ENCODE measurements at regions not wholly inside any gene's neighbourhood (a gene's known extent, or its start where the extent isn't known, plus 50 kb on each side); places are given as distances from the start of the nearest gene placed in this dataset.

- TF ChIP-seq POLR2A (IDR thresholded peaks at IDR 0.05) (no peak), EP300 (IDR thresholded peaks at IDR 0.05) (no peak), CTCF (IDR thresholded peaks at IDR 0.05) (no peak)
- H3K4me3 ChIP-seq = no peak overlapping the region
- peak overlapping the region in 2 of 4 donors; percentile 33 to 50 for H3K27ac ChIP-seq
- 32 to 40% methylated on average over 5 of the region's 5 CpGs for WGBS, 2 donors (ENCODE audit: low coverage in 1 of 2)
- no peak for ATAC-seq
- no peaks in the 10 kb centered on the region for H3K36me3 ChIP-seq
- no peaks in the 10 kb centered on the region for H3K27me3 ChIP-seq
- H3K4me1 ChIP-seq = peaks cover 0 to 32% (median 8%) of the 10 kb centered on the region in 3 donors
- H3K9me3 ChIP-seq = no peaks in the 10 kb centered on the region
Observed at GRCh38 chr12:58576081-58576480, 344.2 kb downstream of the LRIG3 start.

- no peak for TF ChIP-seq EP300 (IDR thresholded peaks at IDR 0.05)
- TF ChIP-seq POLR2AphosphoS5 (IDR thresholded peaks at IDR 0.05) = peak; percentile 58
- no peaks in the 10 kb centered on the region for H3K27me3 ChIP-seq
- no peak overlapping the region for H3K4me3 ChIP-seq
- 25 to 37% methylated on average over 3 to 4 of the region's 5 CpGs for WGBS, 2 donors (ENCODE audit: low coverage in 1 of 2)
- H3K27ac ChIP-seq = peak overlapping the region in 3 of 4 donors; percentile 20 to 50 (median 33)
- no peaks in the 10 kb centered on the region for H3K36me3 ChIP-seq
- H3K4me1 ChIP-seq = peaks cover 0 to 32% (median 8%) of the 10 kb centered on the region in 3 donors
- H3K9me3 ChIP-seq = no peaks in the 10 kb centered on the region
- no peak for ATAC-seq
Observed at GRCh38 chr12:58576916-58577315, 343.4 kb downstream of the LRIG3 start.

- WGBS, 2 donors (ENCODE audit: low coverage in 1 of 2) = 93 to 96% methylated on average over 3 of the region's 3 CpGs
- Histone ChIP-seq H3K27ac (no peak overlapping the region), H3K4me3 (no peak overlapping the region), H3K36me3 (no peaks in the 10 kb centered on the region), H3K4me1 (peaks cover 0 to 50% (median 12%) of the 10 kb centered on the region in 3 donors), H3K27me3 (no peaks in the 10 kb centered on the region), H3K9me3 (no peaks in the 10 kb centered on the region)
- ATAC-seq = no peak
- TF ChIP-seq CTCF (IDR thresholded peaks at IDR 0.05) (no peak), POLR2A (IDR thresholded peaks at IDR 0.05) (no peak), POLR2AphosphoS5 (IDR thresholded peaks at IDR 0.05) (no peak), EP300 (IDR thresholded peaks at IDR 0.05) (no peak)
Observed at GRCh38 chr12:58580095-58580494, 340.2 kb downstream of the LRIG3 start.

- Histone ChIP-seq H3K27me3 (no peaks in the 10 kb centered on the region), H3K36me3 (no peaks in the 10 kb centered on the region), H3K4me1 (peaks cover 0 to 23% (median 7%) of the 10 kb centered on the region in 3 donors), H3K9me3 (no peaks in the 10 kb centered on the region), H3K27ac (peak overlapping the region in 3 of 4 donors; percentile 23 to 36 (median 28)), H3K4me3 (no peak overlapping the region)
- WGBS, 2 donors (ENCODE audit: low coverage in 1 of 2) = 10 to 12% methylated on average over 2 of the region's 2 CpGs
- no peak for TF ChIP-seq POLR2A (IDR thresholded peaks at IDR 0.05)
- TF ChIP-seq POLR2AphosphoS5 (IDR thresholded peaks at IDR 0.05) = peak; percentile 61
- no peak for TF ChIP-seq CTCF (IDR thresholded peaks at IDR 0.05)
- peak; percentile 70 for ATAC-seq
Observed at GRCh38 chr12:58583529-58583928, 336.8 kb downstream of the LRIG3 start.

GRCh38 chr12:58583940-58584339, 336.4 kb downstream of the LRIG3 start:
- peak overlapping the region in 3 of 4 donors; percentile 1 to 36 (median 23) for H3K27ac ChIP-seq
- 22 to 36% methylated on average over 1 of the region's 1 CpG for WGBS, 2 donors (ENCODE audit: low coverage in 1 of 2)
- no peaks in the 10 kb centered on the region for H3K27me3 ChIP-seq
- H3K9me3 ChIP-seq = no peaks in the 10 kb centered on the region
- H3K4me1 ChIP-seq = peaks cover 0 to 24% (median 7%) of the 10 kb centered on the region in 3 donors
- ATAC-seq = no peak
- TF ChIP-seq POLR2A (IDR thresholded peaks at IDR 0.05) (no peak), EP300 (IDR thresholded peaks at IDR 0.05) (no peak), CTCF (IDR thresholded peaks at IDR 0.05) (no peak), POLR2AphosphoS5 (IDR thresholded peaks at IDR 0.05) (no peak)
- no peaks in the 10 kb centered on the region for H3K36me3 ChIP-seq
- no peak overlapping the region for H3K4me3 ChIP-seq

Measured in gastroesophageal sphincter (tissue), 4 donors.